IPS-20b (cell line): ENCODE measurements at regions not wholly inside any gene's neighbourhood (a gene's known extent, or its start where the extent isn't known, plus 50 kb on each side); places are given as distances from the start of the nearest gene placed in this dataset.
"Not testable (repeated sequence)": the region's sequence is repeated elsewhere in the genome, so short reads cannot be mapped to it uniquely, and the experiment has no call there.

Source experiments
- H3K27ac ChIP-seq: one replicate; pipeline ENCODE4 v1.5.1; 2013; ENCODE audit warnings: low read length
- H3K27me3 ChIP-seq: 2 replicates; pipeline ENCODE4 v1.6.1; 2013; ENCODE audit warnings: mild to moderate bottlenecking, low read length, inconsistent platforms; ENCODE audit not compliant: insufficient read depth
- H3K36me3 ChIP-seq: 2 replicates; pipeline ENCODE4 v1.6.1; 2013; ENCODE audit warnings: low read depth, mild to moderate bottlenecking, inconsistent platforms, low read length, moderate library complexity; ENCODE audit not compliant: insufficient read depth
- H3K4me1 ChIP-seq: 2 replicates; pipeline ENCODE4 v1.6.1; 2013; ENCODE audit warnings: mild to moderate bottlenecking, control low read depth, inconsistent platforms, low read length, moderate library complexity; ENCODE audit not compliant: insufficient read depth
- H3K4me3 ChIP-seq: 2 replicates; pipeline ENCODE4 v1.5.1; 2013; ENCODE audit warnings: mild to moderate bottlenecking, low read length, inconsistent platforms
- H3K9ac ChIP-seq: 2 replicates; pipeline ENCODE4 v1.6.1; 2013; ENCODE audit warnings: low read depth, mild to moderate bottlenecking, inconsistent platforms, low read length, moderate library complexity
- H3K9me3 ChIP-seq: 2 replicates; pipeline ENCODE4 v1.6.1; 2013; ENCODE audit warnings: mild to moderate bottlenecking, low read depth, low read length, inconsistent platforms; ENCODE audit not compliant: insufficient read depth

DNA sequence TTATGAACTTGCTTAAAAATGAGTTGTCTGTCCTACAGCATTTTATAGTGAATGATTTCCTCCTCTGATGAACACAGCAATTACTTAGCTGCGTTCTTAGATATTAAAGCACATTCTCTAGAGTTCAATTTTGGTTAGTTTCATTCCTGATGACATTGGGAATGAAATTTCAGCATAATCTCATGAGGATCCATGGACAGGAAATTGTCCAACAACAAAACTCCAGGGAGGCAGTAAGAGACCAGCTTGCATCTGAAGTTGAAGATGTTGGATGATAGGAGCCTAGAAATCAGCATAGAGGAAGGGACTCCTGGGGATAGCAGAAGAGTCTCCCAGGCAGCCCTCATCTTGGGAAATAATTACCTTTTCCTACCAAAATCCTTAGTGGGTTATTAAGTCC is 128.7 kb upstream of the RAP1B start:
- Histone ChIP-seq H3K4me1 (no peaks in the 10 kb centered on the region), H3K9ac (no peak overlapping the region), H3K27me3 (no peaks in the 10 kb centered on the region), H3K9me3 (0 out of 2 replicates have a peak, but pooled peaks cover 3% of the 10 kb centered on the region), H3K36me3 (no peaks in the 10 kb centered on the region), H3K27ac (no peak overlapping the region), H3K4me3 (no peak overlapping the region)

DNA sequence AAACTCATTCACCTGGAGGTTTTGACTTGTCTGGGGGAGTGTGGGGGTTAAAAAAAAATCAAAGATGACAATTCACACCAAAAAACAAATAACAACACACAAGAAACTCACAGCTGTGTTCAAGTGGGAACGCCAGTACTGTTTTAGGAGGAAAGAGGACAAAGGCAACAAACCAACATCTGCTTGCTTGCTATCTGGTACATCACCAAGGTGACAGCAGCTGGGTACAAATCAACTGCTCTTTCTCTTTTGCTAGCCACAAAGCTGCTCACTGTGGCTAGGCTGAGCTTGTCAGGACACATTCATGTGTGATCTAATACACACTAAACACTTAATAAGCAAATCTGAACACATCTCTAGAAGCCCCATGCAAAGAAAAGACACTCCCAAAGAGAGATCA is 128.0 kb upstream of the RAP1B start:
- H3K9me3 ChIP-seq, result 0 out of 2 replicates have a peak, but pooled peaks cover 3% of the 10 kb centered on the region
- no peaks in the 10 kb centered on the region for H3K4me1 ChIP-seq
- no peak overlapping the region for H3K4me3 ChIP-seq
- H3K27me3 ChIP-seq, result no peaks in the 10 kb centered on the region
- no peaks in the 10 kb centered on the region for H3K36me3 ChIP-seq
- no peak overlapping the region for H3K27ac ChIP-seq
- H3K9ac ChIP-seq, result no peak overlapping the region

DNA sequence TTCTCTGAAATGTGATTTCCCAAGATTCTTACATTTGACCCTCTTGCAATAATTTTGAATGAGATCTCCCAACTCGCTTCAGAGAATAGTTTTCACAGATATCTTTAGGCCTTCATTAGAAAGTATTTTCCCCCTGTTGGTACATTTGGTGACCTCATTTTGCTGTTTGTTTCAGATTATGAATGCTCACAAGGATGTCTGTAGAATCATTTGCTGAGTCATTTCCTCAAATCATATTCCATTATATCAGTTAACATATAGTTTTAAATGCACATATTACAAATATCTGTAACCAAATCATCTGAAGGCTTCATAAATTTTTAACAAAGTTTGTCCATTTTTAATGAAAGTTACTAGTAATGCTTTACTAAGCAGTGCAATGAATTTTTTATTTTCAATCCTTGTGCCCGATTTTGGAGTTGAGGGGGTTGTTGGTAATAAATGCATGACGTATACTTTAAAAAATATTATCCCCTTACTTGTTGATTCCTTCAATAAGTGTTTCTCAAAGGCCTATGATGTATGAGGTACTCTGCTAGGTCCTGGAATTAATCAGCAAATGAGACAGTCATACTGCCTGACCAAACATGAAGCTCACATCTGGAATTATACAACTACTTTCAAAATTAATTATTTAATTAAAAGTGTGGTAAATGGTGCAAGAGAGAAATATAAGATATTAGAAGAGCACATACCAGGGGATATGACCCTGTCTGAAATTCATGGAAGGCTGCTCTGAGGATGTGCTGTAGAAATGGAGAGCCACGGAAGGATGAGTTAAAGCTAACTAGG is 126.9 kb upstream of the RAP1B start:
- Histone ChIP-seq H3K27ac (no peak overlapping the region), H3K4me1 (no peaks in the 10 kb centered on the region), H3K36me3 (no peaks in the 10 kb centered on the region), H3K9ac (no peak overlapping the region), H3K27me3 (no peaks in the 10 kb centered on the region), H3K4me3 (no peak overlapping the region), H3K9me3 (0 out of 2 replicates have a peak, but pooled peaks cover 3% of the 10 kb centered on the region)

DNA sequence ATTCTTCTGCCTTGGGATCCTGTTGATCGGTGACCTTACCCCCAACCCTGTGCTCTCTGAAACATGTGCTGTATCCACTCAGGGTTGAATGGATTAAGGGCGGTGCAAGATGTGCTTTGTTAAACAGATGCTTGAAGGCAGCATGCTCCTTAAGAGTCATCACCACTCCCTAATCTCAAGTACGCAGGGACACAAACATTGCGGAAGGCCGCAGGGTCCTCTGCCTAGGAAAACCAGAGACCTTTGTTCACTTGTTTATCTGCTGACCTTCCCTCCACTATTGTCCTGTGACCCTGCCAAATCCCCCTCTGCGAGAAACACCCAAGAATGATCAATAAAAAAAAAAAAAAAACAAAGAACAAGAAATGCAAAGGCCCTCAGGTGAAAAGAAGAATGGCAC is 126.1 kb upstream of the RAP1B start:
- H3K9me3 ChIP-seq, H3K4me1 ChIP-seq, H3K27ac ChIP-seq, H3K36me3 ChIP-seq, H3K27me3 ChIP-seq, H3K9ac ChIP-seq, H3K4me3 ChIP-seq: not testable (repeated sequence)

DNA sequence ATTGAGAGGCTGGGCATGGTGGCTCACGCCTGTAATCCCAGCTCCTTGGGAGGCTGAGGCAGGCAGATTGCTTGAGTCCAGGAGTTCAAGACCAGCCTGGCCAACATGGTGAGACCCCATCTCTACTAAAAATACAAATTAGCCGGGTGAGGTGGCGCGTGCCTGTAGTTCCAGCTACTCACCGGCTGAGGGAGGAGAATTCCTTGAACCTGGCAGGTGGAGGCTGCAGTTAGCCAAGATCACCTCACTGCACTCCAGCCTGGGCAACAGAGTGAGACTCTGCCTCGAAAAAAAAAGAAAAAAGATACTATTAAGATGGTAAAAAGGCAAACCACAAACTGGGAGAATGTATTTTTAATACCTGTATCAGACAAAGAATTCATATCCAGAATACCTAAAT is 124.2 kb upstream of the RAP1B start:
- H3K4me3 ChIP-seq, H3K27me3 ChIP-seq, H3K9ac ChIP-seq, H3K27ac ChIP-seq, H3K36me3 ChIP-seq, H3K4me1 ChIP-seq, H3K9me3 ChIP-seq: not testable (repeated sequence)

DNA sequence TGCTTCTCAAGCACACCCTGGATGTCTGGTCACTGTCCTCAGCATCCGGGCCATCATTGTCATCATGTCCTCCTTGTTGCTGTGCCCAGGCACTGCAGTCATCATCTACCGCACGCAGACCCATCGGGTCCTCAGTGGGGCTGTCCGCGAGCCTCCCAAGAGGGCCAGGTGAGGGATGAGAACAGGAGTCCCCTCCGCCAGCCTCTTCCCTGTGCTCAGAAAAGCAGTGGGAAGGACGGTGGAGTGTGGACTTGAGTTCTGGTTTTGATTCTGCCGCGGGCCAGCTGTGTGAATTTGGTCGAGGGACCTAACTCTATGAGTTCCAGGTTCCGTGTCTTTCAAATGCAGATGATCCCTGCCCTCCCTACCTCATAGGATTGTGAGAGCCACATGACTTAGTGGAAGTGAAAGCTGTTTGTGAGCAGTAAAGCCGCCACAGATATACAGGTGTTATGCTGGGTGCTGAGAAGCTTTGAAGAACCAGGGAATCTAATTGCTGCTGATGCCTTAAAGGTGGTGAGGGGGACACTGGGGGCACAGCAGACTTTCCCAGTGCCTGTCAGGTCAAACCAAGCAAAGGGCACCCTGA is 122.9 kb upstream of the RAP1B start:
- H3K27me3 ChIP-seq, result no peaks in the 10 kb centered on the region
- no peaks in the 10 kb centered on the region for H3K4me1 ChIP-seq
- no peak overlapping the region for H3K4me3 ChIP-seq
- H3K36me3 ChIP-seq, result no peaks in the 10 kb centered on the region
- no peak overlapping the region for H3K9ac ChIP-seq
- H3K9me3 ChIP-seq, result no peaks in the 10 kb centered on the region
- no peak overlapping the region for H3K27ac ChIP-seq

DNA sequence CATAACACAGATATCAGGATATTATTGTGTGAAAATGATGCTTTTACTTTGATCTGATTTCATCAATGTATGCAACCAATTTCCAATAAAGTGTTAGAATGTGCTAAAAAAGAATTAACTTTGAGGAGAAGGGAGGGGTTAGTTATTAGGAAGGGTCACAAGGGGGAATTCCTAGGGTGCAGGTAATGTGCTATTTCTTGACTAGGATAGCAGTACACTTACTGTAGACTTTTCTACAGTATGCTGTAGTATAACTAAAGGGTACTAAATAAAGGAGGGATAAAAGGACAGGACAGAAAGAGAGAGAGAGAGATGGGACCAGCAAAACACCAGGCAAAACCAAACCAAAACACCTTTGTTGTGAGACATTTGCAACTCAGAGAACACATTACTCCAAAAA is 121.4 kb upstream of the RAP1B start:
- no peaks in the 10 kb centered on the region for H3K9me3 ChIP-seq
- no peaks in the 10 kb centered on the region for H3K27me3 ChIP-seq
- H3K4me1 ChIP-seq, result no peaks in the 10 kb centered on the region
- H3K4me3 ChIP-seq, result no peak overlapping the region
- no peaks in the 10 kb centered on the region for H3K36me3 ChIP-seq
- H3K27ac ChIP-seq, result no peak overlapping the region
- H3K9ac ChIP-seq, result no peak overlapping the region

DNA sequence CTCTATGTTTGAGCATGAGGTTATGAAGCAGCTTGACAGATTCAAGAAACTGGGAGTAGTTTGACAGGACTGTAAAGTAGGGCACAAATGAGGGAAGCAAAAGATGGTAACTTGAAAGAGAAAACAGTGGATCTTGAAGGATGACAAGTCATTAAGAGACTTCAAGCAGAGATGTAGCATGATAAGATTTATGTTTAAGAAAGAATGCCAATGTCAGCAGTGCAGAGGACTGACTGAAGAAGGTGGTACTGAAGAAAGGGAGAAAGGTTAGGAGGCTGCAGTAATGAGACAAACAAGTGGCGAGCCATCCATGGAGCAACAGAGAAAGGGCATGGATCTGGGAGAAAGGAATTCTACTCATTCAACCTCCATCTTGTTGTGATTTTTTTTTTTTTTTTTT is 120.2 kb upstream of the RAP1B start:
- Histone ChIP-seq H3K27me3 (no peaks in the 10 kb centered on the region), H3K9me3 (no peaks in the 10 kb centered on the region), H3K4me1 (no peaks in the 10 kb centered on the region), H3K27ac (no peak overlapping the region), H3K36me3 (no peaks in the 10 kb centered on the region), H3K4me3 (no peak overlapping the region), H3K9ac (no peak overlapping the region)

DNA sequence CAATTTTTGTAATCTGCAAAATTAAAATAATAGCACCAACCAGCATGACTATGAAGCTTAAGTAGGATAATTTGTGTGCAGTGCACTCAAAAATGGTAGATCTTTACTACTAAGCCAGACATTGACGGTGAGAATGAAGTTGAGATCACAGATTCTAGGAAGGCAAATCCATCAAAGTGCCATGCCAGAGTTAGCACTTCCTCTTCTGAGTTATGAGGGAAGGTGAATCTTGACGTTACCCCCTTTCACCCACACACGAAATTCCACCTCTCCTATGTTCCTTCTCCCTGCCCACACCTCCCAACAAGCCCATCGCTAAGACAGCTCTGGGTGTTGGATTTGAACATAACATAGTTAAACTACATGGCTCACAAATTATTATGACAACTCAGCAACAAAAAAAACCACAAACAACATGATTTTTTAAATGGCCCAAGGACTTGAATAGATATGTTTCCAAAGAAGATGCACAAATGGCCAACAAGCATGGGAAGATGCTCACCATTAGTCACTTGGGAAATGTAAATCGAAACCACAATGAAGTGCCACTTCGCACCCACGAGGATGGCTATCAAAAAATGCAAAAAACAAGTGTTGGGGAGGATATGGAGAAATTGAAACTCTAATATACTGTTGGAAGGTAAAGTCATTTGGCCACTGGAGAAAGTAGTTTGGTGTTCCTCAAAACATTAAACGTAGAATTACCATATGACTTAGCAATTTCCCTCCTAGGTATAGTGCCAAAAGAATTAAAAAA is 119.3 kb upstream of the RAP1B start:
- H3K27me3 ChIP-seq, result no peaks in the 10 kb centered on the region
- no peak overlapping the region for H3K9ac ChIP-seq
- H3K4me1 ChIP-seq, result no peaks in the 10 kb centered on the region
- no peaks in the 10 kb centered on the region for H3K36me3 ChIP-seq
- no peak overlapping the region for H3K4me3 ChIP-seq
- H3K9me3 ChIP-seq, result no peaks in the 10 kb centered on the region
- H3K27ac ChIP-seq, result no peak overlapping the region

DNA sequence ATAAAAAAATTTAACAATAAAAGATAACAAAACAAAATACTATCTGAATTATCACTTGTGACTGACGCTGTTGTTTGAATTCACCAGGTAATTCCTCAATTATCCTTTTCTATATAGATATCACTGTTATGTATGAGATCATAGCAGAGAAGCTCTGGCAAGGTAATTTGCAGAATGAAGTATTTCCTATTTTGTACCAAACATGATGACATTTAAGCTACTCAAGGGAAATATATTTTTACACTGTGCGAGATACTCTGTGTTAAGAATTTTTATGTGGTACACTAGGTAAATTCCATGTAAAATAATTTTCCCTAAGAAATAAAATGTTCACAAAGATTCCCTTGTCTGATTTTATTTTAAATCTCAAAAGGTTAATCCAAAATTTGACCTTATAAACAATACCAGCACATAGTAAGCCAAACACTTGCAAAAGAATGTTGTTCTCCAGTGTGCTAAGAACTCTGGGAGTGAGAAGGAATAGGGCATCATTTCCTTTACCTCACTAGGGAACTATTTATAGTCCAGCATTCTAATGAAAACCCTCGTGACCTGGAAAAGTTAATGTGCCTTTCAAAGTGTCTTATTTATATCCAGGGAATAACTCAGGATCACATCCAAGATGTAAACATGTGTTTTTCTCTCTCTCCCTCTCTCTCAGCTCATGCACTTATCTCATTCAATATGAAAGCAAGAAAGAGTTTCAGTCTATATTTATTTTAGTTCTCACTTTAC is 115.2 kb upstream of the RAP1B start:
- Histone ChIP-seq H3K9me3 (no peaks in the 10 kb centered on the region), H3K4me3 (no peak overlapping the region), H3K27ac (no peak overlapping the region), H3K36me3 (no peaks in the 10 kb centered on the region), H3K9ac (no peak overlapping the region), H3K4me1 (no peaks in the 10 kb centered on the region), H3K27me3 (no peaks in the 10 kb centered on the region)

DNA sequence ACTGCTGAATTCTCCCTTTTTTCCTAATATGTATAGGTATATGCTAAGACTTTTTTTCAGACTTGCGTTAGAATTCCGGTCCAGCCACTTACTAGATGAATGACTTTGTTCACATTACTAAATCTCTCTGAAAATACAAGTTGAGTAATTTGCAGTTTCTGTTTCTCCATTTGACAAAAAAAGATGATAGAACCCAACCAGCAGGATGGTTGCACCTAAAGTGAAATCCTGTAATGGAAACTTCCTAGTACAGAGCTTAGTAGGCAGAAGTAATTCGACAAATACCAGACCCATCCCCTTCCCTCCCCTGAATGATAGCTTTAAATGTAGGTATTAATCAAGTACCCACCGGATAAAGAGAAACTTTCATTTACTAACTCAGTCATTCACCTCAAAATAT is 113.6 kb upstream of the RAP1B start:
- Histone ChIP-seq H3K36me3 (no peaks in the 10 kb centered on the region), H3K9ac (no peak overlapping the region), H3K27ac (no peak overlapping the region), H3K27me3 (no peaks in the 10 kb centered on the region), H3K4me1 (no peaks in the 10 kb centered on the region), H3K4me3 (no peak overlapping the region), H3K9me3 (no peaks in the 10 kb centered on the region)
